ENCODE measurements at regions not wholly inside any gene's neighbourhood (a gene's known extent, or its start where the extent isn't known, plus 50 kb on each side); places are given as distances from the start of the nearest gene placed in this dataset.

- Histone ChIP-seq H3K4me3 (ENCODE audit: low read depth, low read length) (no peak overlapping the region), H3K9me3 (no peaks in the 10 kb centered on the region), H3K27me3 (no peaks in the 10 kb centered on the region), H3K4me1 (no peaks in the 10 kb centered on the region), H3K36me3 (no peaks in the 10 kb centered on the region)
- DNase-seq = no peak
- no peak for TF ChIP-seq CTCF (IDR thresholded peaks at IDR 0.05; ENCODE audit: low read depth, low read length)
Measured at GRCh38 chr9:95381221-95381620, 63.7 kb upstream of the FANCC start.

- no peak for DNase-seq
Measured at GRCh38 chr9:95379630-95380029, 62.1 kb upstream of the FANCC start.

GRCh38 chr9:95373782-95374487 is 56.4 kb upstream of the FANCC start:
- Histone ChIP-seq H3K9me3 (no peaks in the 10 kb centered on the region), H3K36me3 (no peaks in the 10 kb centered on the region), H3K4me1 (peaks cover 5% of the 10 kb centered on the region; the same call in 1 of the 2 replicates), H3K4me3 (ENCODE audit: low read depth, low read length) (no peak overlapping the region), H3K27me3 (no peaks in the 10 kb centered on the region)
- no peak for TF ChIP-seq CTCF (IDR thresholded peaks at IDR 0.05; ENCODE audit: low read depth, low read length)
- no peak for DNase-seq

More at GRCh38 chr9:95379630-95380029, 62.1 kb upstream of the FANCC start:
- Histone ChIP-seq H3K9me3 (no peaks in the 10 kb centered on the region), H3K4me1 (no peaks in the 10 kb centered on the region), H3K36me3 (no peaks in the 10 kb centered on the region), H3K27me3 (no peaks in the 10 kb centered on the region), H3K4me3 (ENCODE audit: low read depth, low read length) (no peak overlapping the region)
- peak; percentile 43 for TF ChIP-seq CTCF (IDR thresholded peaks at IDR 0.05; ENCODE audit: low read depth, low read length)

- TF ChIP-seq CTCF (IDR thresholded peaks at IDR 0.05; ENCODE audit: low read depth, low read length) = no peak
Measured at GRCh38 chr9:95373069-95373681, 55.7 kb upstream of the FANCC start.

GRCh38 chr9:95370064-95370463 is 52.6 kb upstream of the FANCC start:
- Histone ChIP-seq H3K27me3 (no peaks in the 10 kb centered on the region), H3K9me3 (no peaks in the 10 kb centered on the region), H3K4me3 (ENCODE audit: low read depth, low read length) (no peak overlapping the region), H3K4me1 (peaks cover 5% of the 10 kb centered on the region; the same call in 1 of the 2 replicates), H3K36me3 (no peaks in the 10 kb centered on the region)
- TF ChIP-seq CTCF (IDR thresholded peaks at IDR 0.05; ENCODE audit: low read depth, low read length) = no peak
- DNase-seq = no peak

More at GRCh38 chr9:95373069-95373681, 55.7 kb upstream of the FANCC start:
- peaks cover 5% of the 10 kb centered on the region; the same call in 1 of the 2 replicates for H3K4me1 ChIP-seq
- H3K27me3 ChIP-seq = no peaks in the 10 kb centered on the region
- no peaks in the 10 kb centered on the region for H3K36me3 ChIP-seq
- peak; percentile 51 for DNase-seq
- no peaks in the 10 kb centered on the region for H3K9me3 ChIP-seq
- no peak overlapping the region for H3K4me3 ChIP-seq (ENCODE audit: low read depth, low read length)
